ENCODE measurements at regions not wholly inside any gene's neighbourhood (a gene's known extent, or its start where the extent isn't known, plus 50 kb on each side); places are given as distances from the start of the nearest gene placed in this dataset.

GRCh38 chr9:515665-516064 lies 301.0 kb downstream of the DOCK8 start:
- DNase-seq (ENCODE audit: low read depth in 2 of 3, low spot score in 2 of 3), result no peak

GRCh38 chr9:517993-518392 lies 303.3 kb downstream of the DOCK8 start:
- DNase-seq (ENCODE audit: low read depth in 2 of 3, low spot score in 2 of 3), result no peak

- no peak for DNase-seq (ENCODE audit: low read depth in 2 of 3, low spot score in 2 of 3)
Measured at GRCh38 chr9:518540-518939, 303.9 kb downstream of the DOCK8 start.

GRCh38 chr9:519579-519978 lies 304.9 kb downstream of the DOCK8 start:
- no peak for DNase-seq (ENCODE audit: low read depth in 2 of 3, low spot score in 2 of 3)

- no peak for DNase-seq (ENCODE audit: low read depth in 2 of 3, low spot score in 2 of 3)
Measured at GRCh38 chr9:520302-520701, 305.6 kb downstream of the DOCK8 start.

GRCh38 chr9:522190-522589 lies 307.5 kb downstream of the DOCK8 start:
- DNase-seq (ENCODE audit: low read depth in 2 of 3, low spot score in 2 of 3), result no peak

GRCh38 chr9:522658-523057 lies 308.0 kb downstream of the DOCK8 start:
- DNase-seq (ENCODE audit: low read depth in 2 of 3, low spot score in 2 of 3), result no peak

GRCh38 chr9:523444-523843 lies 308.8 kb downstream of the DOCK8 start:
- no peak for DNase-seq (ENCODE audit: low read depth in 2 of 3, low spot score in 2 of 3)

- DNase-seq (ENCODE audit: low read depth in 2 of 3, low spot score in 2 of 3), result no peak
Measured at GRCh38 chr9:524008-524407, 309.3 kb downstream of the DOCK8 start.

GRCh38 chr9:526904-527591 lies 312.4 kb downstream of the DOCK8 start:
- DNase-seq (ENCODE audit: low read depth in 2 of 3, low spot score in 2 of 3), result no peak

- DNase-seq (ENCODE audit: low read depth in 2 of 3, low spot score in 2 of 3), result no peak
Measured at GRCh38 chr9:529731-530130, 311.8 kb upstream of the DMRT1 start.

- no peak for DNase-seq (ENCODE audit: low read depth in 2 of 3, low spot score in 2 of 3)
Measured at GRCh38 chr9:530681-531080, 310.8 kb upstream of the DMRT1 start.

GRCh38 chr9:532707-533106 lies 308.8 kb upstream of the DMRT1 start:
- DNase-seq (ENCODE audit: low read depth in 2 of 3, low spot score in 2 of 3), result no peak

GRCh38 chr9:534886-535285 lies 306.6 kb upstream of the DMRT1 start:
- DNase-seq (ENCODE audit: low read depth in 2 of 3, low spot score in 2 of 3), result no peak

GRCh38 chr9:535356-535755 lies 306.1 kb upstream of the DMRT1 start:
- DNase-seq (ENCODE audit: low read depth in 2 of 3, low spot score in 2 of 3), result no peak

- no peak for DNase-seq (ENCODE audit: low read depth in 2 of 3, low spot score in 2 of 3)
Measured at GRCh38 chr9:536597-537511, 304.6 kb upstream of the DMRT1 start.

GRCh38 chr9:543478-543877 lies 298.0 kb upstream of the DMRT1 start:
- DNase-seq (ENCODE audit: low read depth in 2 of 3, low spot score in 2 of 3), result no peak

- no peak for DNase-seq (ENCODE audit: low read depth in 2 of 3, low spot score in 2 of 3)
Measured at GRCh38 chr9:545480-545879, 296.0 kb upstream of the DMRT1 start.

GRCh38 chr9:546235-546634 lies 295.3 kb upstream of the DMRT1 start:
- DNase-seq (ENCODE audit: low read depth in 2 of 3, low spot score in 2 of 3), result no peak

GRCh38 chr9:546797-547223 lies 294.7 kb upstream of the DMRT1 start:
- DNase-seq (ENCODE audit: low read depth in 2 of 3, low spot score in 2 of 3), result no peak

GRCh38 chr9:547314-547713 lies 294.2 kb upstream of the DMRT1 start:
- no peak for DNase-seq (ENCODE audit: low read depth in 2 of 3, low spot score in 2 of 3)

GRCh38 chr9:549455-549997 lies 292.0 kb upstream of the DMRT1 start:
- no peak for DNase-seq (ENCODE audit: low read depth in 2 of 3, low spot score in 2 of 3)
